Activated naive CD4-positive, alpha-beta T cell treated with Interleukin-2 at 50 U/mL for 16 hours (primary cell): ENCODE measurements at regions not wholly inside any gene's neighbourhood (a gene's known extent, or its start where the extent isn't known, plus 50 kb on each side); places are given as distances from the start of the nearest gene placed in this dataset.

Experiments used
- DNase-seq: peaks from one replicate; pipeline ENCODE4 v3.0.0-alpha.2; 2020

DNA sequence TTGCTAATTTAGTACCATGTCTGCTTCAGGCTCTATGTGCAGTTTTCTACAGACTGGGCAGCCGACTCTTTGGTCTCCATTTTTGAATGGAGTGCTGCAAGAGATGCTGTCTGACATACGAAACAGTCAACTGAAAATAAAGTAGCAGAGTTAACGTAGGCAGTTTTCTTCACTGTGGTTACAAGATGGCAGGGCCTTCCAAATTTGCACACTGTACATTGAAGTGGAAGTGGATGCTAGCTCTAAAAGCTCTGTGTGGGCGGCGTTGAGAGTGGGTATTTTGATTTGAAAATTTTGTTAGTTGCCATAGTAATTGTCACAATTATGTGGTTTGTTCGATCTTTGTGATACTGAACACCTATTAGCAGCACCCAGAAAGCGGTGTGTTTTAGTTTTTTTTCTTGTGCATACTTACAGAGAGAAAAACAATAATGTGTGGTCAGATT is 154.9 kb upstream of the ATP2B1 start:
- DNase-seq, result peak; percentile 63

DNA sequence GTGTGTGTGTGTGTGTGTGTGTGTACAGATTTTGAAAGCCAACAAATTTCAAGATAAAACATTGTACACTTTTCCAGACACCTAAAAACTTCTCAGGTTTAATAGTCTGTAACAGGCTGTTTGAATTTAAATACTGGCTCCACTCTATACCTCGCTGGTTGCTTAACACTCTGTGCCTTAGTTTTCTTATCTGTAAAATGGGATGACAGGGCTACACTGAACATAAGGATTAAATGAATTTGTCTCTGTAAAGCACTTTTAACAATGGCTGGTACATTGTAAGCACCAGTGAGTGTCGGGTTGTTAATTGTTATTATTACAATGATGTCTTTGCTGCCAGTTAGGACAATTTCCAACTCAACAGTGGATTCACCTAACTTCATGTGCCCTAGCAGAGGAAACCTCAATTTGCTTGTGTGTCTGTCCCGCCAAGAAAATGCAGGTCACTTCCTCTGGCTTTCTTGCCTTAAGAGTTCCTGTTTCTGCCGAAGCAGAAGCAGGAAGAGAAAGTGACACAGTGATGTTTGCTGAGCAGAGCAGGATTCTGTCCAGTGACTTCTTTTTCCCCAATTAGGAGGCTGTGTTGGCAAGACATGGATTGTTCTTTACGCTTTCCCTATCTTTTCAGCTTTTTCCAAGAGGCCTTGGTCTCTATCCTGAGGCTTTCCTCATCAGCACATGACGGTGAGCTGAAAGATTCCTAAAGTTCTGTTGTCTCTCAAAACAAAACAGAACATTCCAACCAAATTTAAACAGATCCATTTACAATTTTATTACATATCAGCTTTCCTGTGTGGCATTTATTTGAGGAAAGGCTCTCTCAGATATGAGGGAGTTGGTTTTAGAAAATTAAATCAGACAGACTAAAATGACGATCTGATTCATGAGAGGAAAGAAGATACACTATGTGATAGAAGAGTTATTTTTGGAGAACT is 154.1 kb upstream of the ATP2B1 start:
- peak; percentile 28 for DNase-seq

DNA sequence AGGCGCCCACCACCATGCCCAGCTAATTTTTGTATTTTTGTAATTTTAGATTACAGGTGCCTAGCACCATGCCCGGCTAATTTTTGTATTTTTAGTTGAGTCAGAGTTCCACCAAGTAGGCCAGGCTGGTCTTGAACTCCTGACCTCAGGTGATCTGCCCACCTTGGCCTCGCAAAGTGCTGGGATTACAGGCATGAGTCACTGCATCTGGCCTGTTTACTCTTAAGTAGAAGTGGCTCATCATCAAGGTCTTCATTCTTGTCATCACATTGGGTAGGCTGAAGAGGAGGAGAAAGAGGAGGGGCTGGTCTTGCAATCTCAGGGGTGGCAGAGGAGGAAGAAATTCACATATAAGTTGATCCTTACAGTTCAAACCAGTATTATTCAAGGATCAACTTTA is 152.4 kb upstream of the ATP2B1 start:
- peak; percentile 51 for DNase-seq

DNA sequence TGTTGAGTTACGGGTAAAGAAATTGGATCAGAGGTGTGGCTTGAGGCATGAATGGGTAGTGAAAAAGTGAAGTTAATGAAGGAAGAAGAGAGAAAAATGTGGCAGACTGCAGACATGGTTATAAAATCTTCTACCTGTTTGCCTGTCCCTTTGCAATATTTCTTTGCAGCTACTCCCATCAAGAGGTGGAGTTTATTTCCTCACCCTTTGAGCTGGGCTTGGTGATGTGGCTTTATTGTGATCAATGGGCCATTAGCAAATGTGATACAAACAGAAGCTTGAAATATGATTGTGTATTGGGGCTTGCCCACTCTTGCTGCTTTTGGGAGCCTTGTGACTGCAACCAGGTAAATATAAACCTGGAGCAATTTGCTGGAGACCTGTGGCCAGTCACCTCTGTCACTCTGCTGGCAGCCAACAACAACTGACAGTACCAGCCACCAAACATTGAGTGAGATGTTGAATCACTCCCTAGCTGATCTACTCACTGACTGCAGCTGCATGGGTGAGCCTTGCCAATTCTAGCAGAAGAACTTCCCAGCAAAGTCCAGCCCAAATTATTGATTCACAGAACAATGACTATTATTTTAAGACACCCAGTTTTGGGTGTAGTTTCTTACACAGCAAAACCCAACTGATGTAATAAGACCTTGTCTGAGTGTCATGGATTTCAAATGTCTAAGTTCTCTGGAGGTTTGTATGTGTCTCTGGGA is 151.0 kb upstream of the ATP2B1 start:
- DNase-seq, result no peak

DNA sequence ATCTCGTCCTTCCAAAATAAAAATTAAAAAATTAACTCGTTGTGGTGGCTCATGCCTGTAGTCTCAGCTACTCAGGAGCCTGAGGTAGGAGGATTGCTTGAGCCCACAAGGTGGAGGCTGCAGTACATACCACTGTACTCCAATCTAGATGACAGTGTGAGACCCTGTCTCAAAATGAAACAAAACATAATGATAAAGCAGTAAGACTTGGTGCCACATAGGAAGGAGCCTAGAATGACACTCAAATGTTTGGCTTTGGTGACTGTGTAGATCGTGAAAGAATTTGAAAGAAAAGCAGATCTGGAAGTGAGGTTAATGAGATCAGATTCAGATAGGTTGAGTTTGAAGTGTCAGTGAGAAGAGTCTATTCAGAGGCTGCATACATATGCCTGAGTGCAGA is 150.1 kb upstream of the ATP2B1 start:
- no peak for DNase-seq

DNA sequence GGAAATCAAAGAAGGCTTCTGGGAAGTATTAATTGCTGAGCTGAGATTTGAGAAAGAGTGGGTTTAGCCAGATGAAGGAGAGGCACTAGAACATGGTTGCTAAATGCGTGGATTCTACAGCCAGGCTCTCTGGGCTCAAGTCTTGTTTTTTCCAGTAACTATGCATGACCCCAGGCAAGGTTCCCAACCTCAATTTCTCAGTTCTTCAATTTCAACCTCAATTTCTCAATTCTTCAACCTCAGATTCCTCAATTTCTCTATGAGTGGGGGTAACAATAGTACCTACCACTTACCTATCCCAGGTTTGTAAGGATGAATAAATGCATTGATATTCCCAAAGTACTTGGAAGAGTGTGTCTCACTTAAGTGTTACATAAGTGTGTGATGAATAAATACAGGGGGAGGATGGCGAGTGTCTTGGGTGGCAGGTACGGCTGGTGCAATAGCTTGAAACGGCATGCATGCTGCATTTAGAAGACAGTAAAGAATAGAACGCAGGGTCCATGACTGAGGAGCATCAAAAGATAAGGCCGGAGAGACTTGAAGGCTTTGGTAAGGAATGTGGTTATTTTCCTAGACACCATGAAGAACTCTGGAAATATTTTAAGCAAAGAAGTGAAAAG is 149.1 kb upstream of the ATP2B1 start:
- no peak for DNase-seq

DNA sequence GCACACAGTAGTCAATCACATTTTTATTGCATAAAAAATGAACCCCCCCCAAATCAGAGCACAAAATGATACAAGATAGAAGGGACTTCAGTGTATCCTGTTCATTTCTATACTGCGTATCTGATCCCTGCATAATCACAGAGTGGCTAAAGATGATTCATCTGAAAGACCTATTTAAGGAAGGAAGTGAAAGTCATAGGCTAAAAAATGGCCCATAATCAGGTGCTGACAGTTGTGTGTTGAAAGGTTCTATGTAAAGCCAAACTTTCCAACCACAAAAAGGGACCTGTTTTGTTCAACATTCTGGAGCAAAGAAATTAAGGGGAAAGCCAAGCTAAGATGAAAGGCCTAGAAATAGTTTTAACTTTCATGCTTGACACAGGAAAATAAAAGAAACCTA is 147.8 kb upstream of the ATP2B1 start:
- no peak for DNase-seq

DNA sequence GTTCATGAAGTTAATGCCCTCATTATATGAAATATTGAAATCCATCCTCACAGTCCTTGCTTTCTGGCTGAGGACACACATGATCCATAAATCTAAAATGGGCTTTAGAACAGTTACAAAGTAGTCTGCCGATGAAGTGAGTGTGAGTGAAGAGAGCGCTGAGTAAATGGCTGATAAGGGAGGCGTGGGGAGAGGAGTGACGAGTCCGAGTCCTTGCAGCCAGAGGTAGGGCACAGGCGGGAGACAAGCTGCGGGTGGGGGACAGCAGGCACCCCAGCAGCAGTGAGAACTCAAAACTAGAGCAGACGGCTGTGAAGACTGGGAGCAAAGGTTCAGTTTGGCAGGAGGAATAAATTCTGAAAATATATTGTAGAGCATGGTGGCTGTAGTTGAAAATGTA is 140.1 kb upstream of the ATP2B1 start:
- no peak for DNase-seq

DNA sequence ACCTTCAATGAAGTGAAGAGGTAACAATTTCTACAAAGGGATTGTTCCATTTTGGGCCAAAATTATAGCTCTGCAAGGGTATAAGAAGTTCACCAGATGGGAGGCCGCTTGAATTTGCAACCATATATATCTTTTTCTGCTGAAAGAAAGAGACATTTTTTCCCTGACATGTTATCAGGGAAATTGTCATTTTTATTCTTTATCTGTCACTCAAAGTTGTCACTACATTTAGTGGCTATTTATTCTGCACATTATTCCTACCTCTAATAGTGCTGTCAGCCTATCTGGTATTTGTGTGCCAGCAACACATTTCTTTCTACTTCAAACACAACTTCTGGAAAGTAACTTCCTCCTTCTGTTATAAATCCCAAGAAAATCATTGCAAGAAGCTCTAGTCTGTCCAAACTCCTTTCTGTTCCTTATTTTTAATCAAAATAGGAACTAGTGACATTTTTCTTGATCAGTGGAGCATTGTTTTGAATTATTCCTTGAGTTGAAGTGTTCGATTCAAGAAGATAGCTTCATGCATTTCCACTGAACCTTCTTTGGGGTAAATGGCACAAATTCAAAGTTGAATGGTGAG is 137.9 kb upstream of the ATP2B1 start:
- no peak for DNase-seq

DNA sequence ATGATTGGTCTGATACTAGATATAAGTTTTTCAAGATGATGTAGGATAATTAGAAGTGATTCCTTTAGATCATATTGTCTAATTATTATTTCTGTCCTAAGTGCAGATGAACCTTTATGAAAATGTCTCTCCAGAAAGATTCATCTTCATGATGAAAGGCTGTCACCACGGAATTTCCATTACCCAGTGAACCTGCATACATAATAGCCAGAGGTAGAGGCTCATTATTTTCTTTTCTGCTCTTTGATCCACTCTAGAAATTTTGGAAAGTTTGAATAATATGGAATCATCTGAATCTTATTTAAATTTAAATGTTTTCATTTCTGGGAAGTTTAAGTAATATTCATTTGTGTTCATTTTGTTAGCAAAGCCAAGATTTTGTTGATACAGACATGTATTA is 137.1 kb upstream of the ATP2B1 start:
- DNase-seq, result no peak

DNA sequence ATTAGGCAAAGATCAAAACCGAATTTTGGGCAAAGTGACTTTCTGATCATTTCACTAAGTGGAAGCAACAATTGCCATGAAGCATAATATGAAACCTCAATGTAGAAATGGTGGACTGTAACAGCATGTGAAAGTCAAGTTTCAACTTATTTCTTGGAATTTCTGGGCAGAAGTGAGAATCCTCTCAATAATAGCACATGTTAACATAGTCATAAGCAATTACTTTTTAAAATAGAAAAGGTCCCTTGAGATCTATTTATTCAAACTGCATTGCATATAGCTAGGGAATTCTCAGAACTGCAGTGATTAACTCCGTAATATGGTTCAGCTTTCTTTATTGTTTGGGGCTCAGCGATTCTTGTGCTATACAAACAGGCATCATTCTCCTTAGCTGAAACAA is 136.7 kb upstream of the ATP2B1 start:
- DNase-seq, result no peak

DNA sequence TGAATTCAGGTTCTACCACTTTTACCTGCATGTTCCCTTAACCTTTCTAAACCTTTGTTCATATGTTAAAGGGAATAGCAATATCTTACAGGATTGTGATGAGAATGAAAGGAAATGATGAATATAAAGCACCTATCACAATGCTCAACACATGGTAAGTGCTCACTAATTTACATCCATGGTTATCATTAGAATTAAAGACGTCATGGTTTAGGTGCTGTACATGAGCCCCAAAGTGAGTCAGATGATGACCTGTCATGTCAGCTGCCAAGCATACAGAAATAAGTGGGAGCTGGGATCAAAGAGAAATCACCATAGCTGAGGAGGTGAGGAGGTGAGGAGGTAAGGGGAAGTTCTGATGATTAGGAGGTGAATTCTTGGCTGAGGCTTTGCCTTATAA is 135.9 kb upstream of the ATP2B1 start:
- no peak for DNase-seq

DNA sequence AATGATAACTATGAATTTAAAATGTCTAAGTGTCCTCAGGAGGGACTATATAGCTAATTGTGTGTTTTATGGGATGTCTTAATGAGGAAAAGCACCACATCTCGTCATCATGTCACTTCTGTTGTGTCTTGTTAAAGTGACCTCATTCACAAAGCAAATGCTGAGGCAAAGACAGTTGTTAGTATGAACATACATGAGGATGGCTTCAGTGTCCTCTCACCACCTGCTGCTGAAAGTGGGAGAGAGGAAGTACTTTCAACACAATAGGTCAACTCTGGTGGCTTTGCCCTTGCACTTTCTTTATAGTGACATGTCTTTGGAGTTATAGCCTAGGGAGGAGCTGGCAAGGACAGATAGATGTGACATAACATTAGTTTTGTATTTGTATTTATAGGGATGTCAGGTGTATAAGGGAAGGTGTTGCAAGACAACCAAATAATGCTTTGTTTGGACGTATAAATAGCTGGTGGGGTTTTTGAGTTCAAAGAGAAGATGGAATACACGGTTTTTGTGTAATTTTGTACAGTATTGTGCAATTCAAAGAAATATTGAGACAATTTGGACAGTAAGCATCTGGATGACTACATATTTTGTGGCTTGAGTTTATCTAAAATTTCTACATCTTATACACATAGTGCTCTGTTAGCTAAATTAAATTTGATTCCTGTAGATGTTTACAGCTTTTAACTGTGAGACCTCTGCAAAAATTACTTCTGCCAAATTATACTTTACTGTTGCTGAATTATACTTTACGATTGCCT is 131.7 kb upstream of the ATP2B1 start:
- no peak for DNase-seq

DNA sequence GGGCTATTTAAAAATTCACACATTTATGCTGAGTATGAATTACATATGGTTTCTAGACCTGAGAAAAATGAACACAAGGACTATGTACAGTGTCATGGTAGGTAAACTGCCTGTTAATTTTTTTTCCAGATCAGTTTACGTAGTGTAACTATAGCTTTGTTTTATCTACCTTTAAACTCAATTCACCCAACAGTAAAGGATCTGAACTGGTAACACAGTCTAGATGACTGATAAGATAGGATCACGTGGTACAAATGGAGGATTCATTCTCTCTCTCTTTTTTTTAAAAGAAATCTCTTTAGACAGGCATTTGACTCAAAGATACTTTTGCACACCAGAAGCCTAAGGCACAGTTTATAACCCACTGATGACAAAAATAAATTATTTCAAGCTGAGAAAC is 130.8 kb upstream of the ATP2B1 start:
- no peak for DNase-seq

DNA sequence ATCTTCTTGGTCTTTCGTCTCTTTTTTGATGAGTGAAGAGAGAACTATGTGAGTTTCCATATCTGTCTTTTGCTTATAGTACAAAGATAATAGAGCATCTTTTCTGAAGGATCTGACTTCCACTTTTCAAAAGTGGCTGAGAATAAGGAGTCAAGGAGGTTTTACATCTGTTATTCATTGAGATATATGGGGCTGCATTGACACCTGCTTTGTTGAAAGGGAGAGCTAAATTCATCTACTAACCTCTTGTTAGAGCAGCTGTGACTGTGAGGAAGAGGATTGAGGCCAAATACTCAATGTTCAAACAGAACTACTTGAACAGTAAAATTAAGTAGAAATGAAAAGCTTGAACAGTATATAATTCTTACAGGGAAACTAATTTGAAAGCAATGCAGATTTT is 130.2 kb upstream of the ATP2B1 start:
- no peak for DNase-seq

DNA sequence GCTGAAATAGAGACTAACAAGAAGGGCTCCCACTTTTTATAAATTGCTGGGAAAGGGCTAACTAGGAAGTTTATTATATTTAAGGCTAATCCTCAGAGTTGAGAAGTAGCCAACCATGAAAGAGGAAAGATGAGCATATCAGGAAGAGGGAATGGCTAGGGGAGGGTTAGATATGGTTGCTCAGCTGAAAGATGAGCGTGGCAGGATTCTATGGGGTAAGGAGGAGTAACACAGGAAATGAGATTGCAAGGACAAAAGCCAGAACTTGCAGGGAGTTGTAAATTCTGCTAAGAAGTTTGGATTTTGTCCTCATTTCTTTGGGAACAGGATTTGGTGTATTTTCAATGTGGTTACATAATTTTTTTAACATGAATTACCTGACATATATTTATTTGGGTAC is 127.4 kb upstream of the ATP2B1 start:
- DNase-seq, result no peak

DNA sequence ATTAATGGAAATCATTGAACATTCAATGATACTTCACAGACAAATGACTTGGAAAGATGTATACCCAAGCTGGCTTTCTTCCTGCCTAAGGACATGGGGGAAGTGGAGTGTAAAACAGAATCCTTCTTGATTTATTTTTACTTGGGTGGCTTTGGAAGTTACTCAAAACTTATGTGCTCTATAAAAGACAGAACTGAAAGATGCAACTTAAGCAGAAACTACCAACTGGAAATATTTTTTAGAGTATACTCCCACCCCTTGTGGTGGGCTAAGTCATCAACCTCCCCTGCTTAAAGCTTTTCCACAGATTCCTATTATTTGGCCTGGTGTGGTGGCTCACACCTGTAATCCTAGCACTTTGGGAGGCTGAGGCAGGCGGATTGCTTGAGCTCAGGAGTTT is 126.0 kb upstream of the ATP2B1 start:
- DNase-seq, result no peak

DNA sequence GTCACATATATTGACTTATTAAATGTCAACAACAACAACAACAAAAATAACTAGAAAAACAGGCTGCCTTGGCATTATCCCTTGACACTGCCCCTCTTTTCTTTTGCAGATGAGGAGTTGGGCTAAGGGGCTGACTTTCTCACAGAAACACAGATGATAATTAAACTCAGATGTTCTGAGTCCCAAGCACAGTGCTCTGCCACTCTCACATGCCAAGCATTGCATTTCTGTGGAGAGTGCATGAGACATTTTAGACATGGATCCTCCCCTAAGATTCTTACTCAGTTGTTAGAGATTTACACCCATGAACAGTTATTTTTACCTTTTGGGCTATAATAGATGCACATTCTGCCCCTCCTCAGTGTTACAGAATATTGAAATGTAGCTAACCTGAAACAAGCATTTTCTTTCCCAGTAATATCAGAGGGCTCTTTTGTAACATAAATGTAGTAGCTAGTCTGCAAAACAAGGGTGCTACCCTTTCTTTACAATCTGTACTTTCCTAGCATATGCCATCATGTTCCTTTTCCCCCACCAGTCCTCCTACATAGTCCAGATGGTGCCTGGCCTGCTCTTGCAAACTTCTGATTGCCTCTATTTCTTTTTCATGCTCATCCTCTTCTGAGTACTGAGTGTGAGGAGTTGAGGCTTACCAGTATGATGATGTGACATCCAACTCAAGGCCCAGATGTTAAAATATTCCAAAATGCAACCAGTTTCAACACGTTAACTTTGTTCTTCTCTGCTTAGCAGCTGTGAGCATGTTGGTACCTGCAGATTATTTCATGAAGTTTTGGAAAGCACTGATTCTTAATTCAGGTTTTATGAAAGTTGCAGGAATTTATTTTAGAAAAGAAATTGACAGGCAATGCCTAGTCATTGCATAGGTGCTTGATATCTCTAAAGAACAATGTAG is 125.0 kb upstream of the ATP2B1 start:
- DNase-seq, result no peak

DNA sequence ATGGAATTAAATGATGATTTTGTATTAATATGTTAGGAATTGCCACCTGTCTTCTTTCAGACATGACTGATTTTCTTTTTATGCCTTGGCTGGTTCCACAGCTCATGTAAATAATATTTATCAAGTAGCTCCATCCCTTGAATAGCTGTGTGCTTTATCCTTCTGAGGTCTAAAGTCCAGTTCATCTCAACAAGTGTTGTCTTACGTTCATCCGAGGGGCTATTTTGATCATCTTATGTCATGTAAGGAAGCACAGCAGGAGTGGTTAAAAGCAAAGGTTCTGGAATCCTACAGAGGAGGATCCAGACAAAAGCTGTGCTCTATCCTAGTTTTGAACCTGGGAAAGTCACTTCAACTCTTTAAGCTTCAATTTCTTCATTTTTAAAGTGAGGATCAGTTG is 123.7 kb upstream of the ATP2B1 start:
- no peak for DNase-seq

DNA sequence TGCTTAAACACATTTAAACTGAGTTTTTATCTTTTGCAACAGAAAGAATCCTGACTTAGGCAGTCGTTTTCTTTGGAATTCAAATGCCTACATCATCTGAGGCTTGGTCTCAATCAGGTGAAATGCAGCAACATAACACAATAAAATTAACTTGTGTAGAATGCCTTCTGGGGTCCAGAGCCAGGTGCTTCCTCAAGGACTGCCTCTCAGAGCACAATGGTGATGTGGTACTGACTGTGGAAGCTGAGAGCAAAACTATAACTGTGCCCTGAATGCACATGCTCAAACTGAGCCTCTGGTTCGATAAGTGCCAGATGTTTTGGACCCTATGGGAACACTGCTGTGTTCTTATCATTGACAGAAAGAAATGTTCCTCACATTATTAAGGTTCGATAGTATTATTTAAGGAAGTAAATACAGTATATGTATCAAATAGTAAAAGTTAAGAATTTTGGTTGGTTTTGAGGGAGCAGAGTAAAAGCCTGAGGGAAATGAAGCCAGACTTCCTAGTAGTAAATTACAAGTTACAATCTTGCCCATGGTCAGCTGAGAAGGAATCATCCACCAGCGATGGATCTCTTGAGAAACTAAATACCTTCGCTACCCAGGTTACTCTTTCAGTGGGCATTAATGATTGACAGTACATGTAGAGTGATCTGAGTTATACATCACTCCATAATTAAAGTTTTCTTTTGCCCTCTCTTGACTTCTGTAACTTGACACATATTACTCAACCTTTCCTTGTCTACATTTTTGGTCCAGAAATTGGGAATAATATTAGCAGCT is 122.9 kb upstream of the ATP2B1 start:
- DNase-seq, result no peak
